Activated naive CD8-positive, alpha-beta T cell treated with anti-CD3 and anti-CD28 coated beads, Interleukin-2, amount 50 U/mL, for 24 hours (primary cell): ENCODE measurements at regions not wholly inside any gene's neighbourhood (a gene's known extent, or its start where the extent isn't known, plus 50 kb on each side); places are given as distances from the start of the nearest gene placed in this dataset.

Experiments
- ATAC-seq: fragments of 150-1000 bp; cut with Tn5 transposase; one replicate; pipeline ENCODE4 v1.10.0; 2021
- DNase-seq: peaks from one replicate; pipeline ENCODE4 v3.0.0; 2021
- H3K27ac Mint-ChIP-seq: one replicate; pipeline ENCODE4 v1.8.0; 2021; ENCODE audit warnings: mild to moderate bottlenecking, mixed read lengths
- H3K27me3 Mint-ChIP-seq: one replicate; pipeline ENCODE4 v1.8.0; 2021; ENCODE audit warnings: mixed read lengths
- H3K36me3 Mint-ChIP-seq: one replicate; pipeline ENCODE4 v1.8.0; 2021; ENCODE audit warnings: low read depth, mixed read lengths
- H3K4me1 Mint-ChIP-seq: one replicate; pipeline ENCODE4 v1.8.0; 2021; ENCODE audit warnings: mixed read lengths
- H3K4me3 Mint-ChIP-seq: one replicate; pipeline ENCODE4 v1.8.0; 2021; ENCODE audit warnings: mild to moderate bottlenecking, moderate library complexity, mixed read lengths
- H3K9me3 Mint-ChIP-seq: one replicate; pipeline ENCODE4 v1.8.0; 2021; ENCODE audit warnings: mixed read lengths

DNA sequence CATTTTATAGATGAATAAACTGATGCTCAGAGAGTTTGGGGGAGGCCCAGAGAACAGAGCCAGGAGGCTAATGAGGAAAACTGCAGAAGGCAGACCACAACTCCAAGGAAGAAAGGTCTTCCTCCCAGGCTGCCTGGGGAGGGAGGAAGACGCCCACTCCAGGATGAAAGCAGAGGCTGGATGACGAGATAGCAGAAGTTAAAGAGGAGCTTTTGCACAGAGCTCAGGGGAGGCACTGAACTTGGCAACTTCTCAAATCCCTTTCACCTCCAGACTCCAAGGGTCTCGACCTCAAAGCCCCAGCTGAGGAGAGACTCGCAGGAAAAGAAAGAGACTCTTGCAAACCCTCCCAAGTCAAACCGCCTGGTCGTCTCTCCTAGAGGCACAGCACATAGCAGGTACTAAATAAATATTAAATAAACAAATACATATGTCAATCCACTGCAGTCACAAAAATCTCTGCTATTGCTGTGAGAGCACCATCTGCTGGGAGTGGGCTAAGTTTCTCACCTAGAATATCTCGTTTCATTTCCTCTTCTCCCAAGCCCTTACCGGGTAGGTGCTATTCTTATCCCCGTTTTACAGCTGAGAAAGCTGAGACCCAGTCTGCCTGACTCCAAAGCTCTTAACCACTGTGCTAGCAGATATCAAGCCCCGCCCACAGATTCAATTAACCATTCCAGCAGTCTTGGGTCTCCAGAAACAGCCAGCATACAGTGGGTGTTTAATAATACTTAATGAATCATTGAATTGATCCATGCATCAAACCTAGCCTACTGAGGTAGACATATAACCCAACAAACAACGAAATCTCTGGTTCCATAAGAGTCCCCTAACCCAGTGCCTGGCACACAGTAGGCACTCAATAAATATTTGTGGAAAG lies 97.8 kb upstream of the HAND1 start:
- Mint-ChIP-seq H3K27me3 (peaks cover 17% of the 10 kb centered on the region), H3K4me3 (no peak overlapping the region), H3K9me3 (no peaks in the 10 kb centered on the region), H3K4me1 (no peaks in the 10 kb centered on the region), H3K36me3 (no peaks in the 10 kb centered on the region), H3K27ac (no peak overlapping the region)
- ATAC-seq (no peak), DNase-seq (no peak)

DNA sequence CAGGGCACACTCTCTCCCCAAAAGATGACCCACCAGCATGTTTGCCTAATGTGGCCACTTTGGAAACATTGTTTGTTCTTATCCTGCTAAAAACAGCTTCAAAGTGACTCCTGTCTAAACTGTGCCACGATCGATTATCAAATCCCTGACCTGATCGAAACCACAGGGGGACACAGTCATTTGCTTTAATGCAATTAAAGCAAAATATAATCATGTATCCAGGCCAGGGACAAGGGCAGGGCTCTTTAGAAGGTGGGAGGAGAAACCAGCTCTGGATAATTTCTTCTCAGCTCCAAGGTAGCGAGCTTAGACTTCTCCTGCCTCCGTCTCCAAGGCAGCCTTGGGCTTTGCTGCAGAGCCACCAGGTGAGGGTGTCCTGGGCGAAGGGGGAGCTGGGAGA lies 95.0 kb upstream of the HAND1 start:
- Mint-ChIP-seq H3K27ac (no peak overlapping the region), H3K4me3 (no peak overlapping the region), H3K27me3 (peaks cover 12% of the 10 kb centered on the region), H3K36me3 (no peaks in the 10 kb centered on the region), H3K9me3 (no peaks in the 10 kb centered on the region), H3K4me1 (no peaks in the 10 kb centered on the region)
- DNase-seq (no peak), ATAC-seq (no peak)

DNA sequence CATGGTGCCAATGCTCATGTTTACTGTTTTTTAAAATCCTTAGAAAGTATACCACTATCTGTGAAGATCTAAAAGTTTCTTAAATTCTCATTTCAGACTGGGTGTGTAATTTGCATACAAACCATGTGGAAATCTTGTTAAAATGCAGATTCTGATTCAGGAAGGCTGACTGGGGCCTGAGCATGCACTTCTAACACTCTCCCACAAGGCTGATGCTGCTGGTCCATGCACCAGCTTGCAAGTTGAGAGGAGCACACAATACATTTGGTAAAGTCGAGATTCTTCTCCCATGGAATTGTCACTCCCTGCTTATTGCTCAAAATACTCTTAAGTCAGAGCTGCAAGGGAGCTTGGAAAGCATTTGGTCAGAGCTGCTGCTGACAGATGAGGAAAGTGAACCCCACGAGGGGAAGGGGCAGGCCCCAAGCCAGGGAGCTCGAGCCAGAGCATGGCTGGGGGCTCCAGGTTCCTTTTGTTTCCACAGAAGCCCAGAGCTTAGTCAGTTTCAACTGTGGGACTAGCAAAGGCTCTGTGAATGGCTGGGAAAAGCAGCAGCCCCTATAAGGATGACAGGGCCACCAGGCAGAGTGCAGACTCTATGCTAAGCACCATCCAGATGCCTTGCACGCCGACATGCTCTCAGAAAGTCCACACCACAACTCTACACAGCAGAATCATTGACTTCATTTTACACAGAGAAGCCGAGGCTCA lies 93.5 kb upstream of the HAND1 start:
- Mint-ChIP-seq H3K36me3 (no peaks in the 10 kb centered on the region), H3K4me1 (no peaks in the 10 kb centered on the region), H3K27ac (no peak overlapping the region), H3K27me3 (peaks cover 7% of the 10 kb centered on the region), H3K9me3 (no peaks in the 10 kb centered on the region), H3K4me3 (no peak overlapping the region)
- ATAC-seq (no peak), DNase-seq (no peak)

DNA sequence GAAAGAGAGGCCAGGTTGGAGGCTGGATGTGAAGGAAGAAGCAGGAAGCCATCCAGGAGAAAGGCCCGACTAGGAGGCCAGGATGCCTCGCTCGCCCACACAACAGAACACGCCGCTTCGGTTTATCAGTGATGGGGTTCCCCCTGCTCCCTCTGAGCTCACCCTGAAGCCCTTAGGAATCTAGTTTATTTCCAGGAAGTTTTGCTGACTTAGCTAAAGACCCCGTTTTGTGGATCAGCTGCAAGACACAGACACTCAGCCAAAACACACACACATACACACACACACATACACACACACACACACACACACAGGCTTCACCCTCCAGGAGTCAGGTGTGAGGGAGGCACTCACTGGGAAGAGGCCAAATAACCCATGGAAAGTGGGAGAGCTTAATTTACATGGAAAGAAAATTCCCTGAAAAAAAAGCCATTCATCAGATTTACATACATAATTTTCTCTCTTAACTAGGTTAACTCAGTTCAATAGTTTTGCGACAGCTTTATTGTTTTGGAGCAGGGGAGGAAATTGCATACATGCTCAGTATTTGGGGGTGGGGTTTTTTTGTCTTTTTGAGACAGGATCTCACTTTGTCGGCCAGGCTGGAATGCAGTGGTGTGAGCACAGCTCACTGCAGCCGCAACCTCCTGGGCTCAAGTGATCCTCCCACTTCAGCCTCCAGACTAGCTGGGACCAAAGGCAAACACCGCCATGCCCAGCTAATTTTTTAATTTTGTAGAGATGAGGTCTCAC lies 92.7 kb upstream of the HAND1 start:
- no peak overlapping the region for H3K4me3 Mint-ChIP-seq
- no peaks in the 10 kb centered on the region for H3K36me3 Mint-ChIP-seq
- H3K9me3 Mint-ChIP-seq, result no peaks in the 10 kb centered on the region
- H3K27ac Mint-ChIP-seq, result no peak overlapping the region
- peaks cover 10% of the 10 kb centered on the region for H3K27me3 Mint-ChIP-seq
- no peak for DNase-seq
- H3K4me1 Mint-ChIP-seq, result no peaks in the 10 kb centered on the region
- ATAC-seq, result no peak

DNA sequence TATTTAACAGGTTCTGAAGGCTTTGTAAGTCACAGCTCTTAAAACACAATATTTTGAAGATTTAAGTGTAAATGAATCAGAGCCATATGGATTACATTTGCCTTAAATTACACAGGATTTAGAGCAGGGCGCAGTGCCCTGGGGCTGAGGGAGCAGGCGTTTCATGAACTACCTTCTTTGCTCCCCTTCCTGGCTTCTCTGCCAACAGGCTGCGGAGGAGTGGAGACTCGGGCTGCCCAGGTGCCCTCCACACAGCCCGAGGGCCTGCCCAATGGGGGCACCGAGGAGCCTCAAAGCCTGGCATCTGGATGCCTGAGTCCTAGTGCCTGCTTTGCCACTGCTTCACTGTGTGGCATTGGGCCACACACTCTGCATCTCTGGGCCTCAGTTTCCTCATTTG lies 90.6 kb upstream of the HAND1 start:
- no peak overlapping the region for H3K4me3 Mint-ChIP-seq
- H3K27ac Mint-ChIP-seq, result no peak overlapping the region
- no peak for DNase-seq
- H3K4me1 Mint-ChIP-seq, result no peaks in the 10 kb centered on the region
- H3K36me3 Mint-ChIP-seq, result no peaks in the 10 kb centered on the region
- no peak for ATAC-seq
- no peaks in the 10 kb centered on the region for H3K9me3 Mint-ChIP-seq
- H3K27me3 Mint-ChIP-seq, result peaks cover 15% of the 10 kb centered on the region

DNA sequence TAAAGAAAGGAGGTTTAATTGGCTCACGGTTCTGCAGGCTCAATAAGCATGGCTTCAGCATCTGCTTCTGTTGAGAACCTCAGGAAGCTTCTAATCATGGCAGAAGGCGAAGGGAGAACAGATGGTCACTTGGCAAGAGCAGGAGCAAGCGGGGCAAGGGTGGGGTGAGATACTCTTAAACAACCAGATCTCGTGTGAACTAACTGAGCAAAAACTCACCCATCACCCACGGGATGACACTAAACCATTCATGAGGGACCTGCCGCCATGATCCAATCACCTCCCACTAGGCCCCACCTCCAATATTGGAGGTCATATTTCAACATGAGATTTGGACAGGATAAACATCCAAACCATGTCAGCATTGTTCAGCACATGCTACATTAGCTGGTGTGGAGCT lies 89.1 kb upstream of the HAND1 start:
- H3K9me3 Mint-ChIP-seq, result no peaks in the 10 kb centered on the region
- no peaks in the 10 kb centered on the region for H3K4me1 Mint-ChIP-seq
- H3K27ac Mint-ChIP-seq, result no peak overlapping the region
- H3K36me3 Mint-ChIP-seq, result no peaks in the 10 kb centered on the region
- DNase-seq (no peak), ATAC-seq (no peak)
- H3K4me3 Mint-ChIP-seq, result no peak overlapping the region
- peaks cover 19% of the 10 kb centered on the region for H3K27me3 Mint-ChIP-seq

DNA sequence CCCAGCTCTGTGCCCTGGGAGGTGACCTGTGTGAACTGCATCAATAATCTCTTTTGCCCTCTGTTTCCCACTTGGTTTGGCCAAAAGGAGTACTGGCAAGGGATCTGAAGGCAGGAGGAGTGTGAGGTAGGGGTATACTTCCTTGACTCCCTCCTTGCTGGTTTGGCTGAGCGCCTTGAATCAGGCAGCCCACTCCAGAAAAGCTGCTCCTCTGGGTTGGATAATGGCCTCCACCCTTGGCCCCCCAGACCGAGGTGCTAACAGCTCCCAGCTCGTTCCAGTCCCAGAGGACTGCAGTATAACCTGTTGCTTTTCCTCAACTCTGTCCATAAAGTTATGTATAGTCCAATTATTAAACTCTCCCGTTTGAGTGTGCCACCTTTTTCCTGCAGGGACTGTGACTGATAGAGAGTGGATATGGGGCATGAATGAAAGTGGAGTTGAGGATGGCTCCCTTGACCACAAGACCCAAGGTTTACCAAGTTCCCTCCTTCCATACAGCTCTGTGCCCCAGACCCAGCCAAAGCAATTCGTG lies 88.2 kb upstream of the HAND1 start:
- ATAC-seq (no peak), DNase-seq (no peak)
- Mint-ChIP-seq H3K4me1 (no peaks in the 10 kb centered on the region), H3K27me3 (peaks cover 21% of the 10 kb centered on the region), H3K36me3 (no peaks in the 10 kb centered on the region), H3K27ac (no peak overlapping the region), H3K4me3 (no peak overlapping the region), H3K9me3 (no peaks in the 10 kb centered on the region)

DNA sequence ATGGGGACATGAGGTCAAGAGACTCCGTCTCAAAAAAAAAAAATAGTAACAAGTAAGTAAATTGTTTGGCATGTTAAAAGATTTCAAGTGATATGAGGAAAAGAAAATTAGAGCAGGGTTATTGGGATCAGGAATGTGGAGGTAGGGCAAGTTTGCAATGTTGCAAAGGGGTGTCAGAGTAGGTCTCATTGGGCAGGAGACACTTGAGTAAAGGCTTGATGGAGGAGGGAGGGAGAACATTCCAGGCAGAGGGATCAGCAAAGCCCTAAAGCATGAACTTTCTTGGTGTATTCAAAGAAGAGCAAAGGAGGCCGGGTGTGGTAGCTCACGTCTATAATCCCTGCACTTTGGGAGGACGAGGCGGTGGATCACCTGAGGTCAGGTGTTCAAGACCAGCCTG lies 87.1 kb upstream of the HAND1 start:
- ATAC-seq, result no peak
- no peak overlapping the region for H3K4me3 Mint-ChIP-seq
- no peaks in the 10 kb centered on the region for H3K9me3 Mint-ChIP-seq
- H3K27me3 Mint-ChIP-seq, result peaks cover 27% of the 10 kb centered on the region
- no peak for DNase-seq
- no peak overlapping the region for H3K27ac Mint-ChIP-seq
- H3K4me1 Mint-ChIP-seq, result no peaks in the 10 kb centered on the region
- H3K36me3 Mint-ChIP-seq, result no peaks in the 10 kb centered on the region

DNA sequence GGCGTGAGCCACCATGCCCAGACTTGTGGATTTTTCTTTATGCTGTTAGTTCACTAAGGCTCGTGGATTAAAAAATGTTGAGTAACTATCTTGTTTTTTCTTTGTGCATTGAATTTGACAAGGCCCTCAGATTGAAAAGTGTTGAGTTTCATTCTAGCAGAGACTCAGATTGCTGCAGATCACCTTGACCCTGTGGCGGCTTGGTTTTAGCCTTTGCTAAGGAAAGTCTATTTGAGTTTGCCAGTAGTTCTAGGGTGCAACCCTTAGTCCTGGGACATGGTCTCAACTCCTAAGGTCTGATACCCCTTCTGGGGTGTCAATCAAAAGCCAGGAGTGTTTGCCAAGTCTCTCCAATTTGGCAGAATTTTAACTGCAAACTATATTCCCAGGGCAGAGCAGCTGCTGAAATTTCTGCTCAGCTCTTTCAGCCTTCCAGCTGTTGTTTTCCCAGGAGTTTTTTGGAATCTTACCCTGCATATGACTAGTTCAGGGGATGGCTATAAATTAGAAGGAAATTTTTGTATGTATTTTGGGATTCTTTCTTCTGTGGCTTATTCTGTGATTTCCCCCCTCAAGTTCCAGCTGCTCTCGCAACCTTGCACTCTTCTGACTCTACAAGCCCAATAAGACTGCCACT lies 84.3 kb upstream of the HAND1 start:
- ATAC-seq (no peak), DNase-seq (no peak)
- no peaks in the 10 kb centered on the region for H3K4me1 Mint-ChIP-seq
- H3K27ac Mint-ChIP-seq, result no peak overlapping the region
- H3K4me3 Mint-ChIP-seq, result no peak overlapping the region
- H3K36me3 Mint-ChIP-seq, result no peaks in the 10 kb centered on the region
- peaks cover 42% of the 10 kb centered on the region for H3K27me3 Mint-ChIP-seq
- no peaks in the 10 kb centered on the region for H3K9me3 Mint-ChIP-seq

DNA sequence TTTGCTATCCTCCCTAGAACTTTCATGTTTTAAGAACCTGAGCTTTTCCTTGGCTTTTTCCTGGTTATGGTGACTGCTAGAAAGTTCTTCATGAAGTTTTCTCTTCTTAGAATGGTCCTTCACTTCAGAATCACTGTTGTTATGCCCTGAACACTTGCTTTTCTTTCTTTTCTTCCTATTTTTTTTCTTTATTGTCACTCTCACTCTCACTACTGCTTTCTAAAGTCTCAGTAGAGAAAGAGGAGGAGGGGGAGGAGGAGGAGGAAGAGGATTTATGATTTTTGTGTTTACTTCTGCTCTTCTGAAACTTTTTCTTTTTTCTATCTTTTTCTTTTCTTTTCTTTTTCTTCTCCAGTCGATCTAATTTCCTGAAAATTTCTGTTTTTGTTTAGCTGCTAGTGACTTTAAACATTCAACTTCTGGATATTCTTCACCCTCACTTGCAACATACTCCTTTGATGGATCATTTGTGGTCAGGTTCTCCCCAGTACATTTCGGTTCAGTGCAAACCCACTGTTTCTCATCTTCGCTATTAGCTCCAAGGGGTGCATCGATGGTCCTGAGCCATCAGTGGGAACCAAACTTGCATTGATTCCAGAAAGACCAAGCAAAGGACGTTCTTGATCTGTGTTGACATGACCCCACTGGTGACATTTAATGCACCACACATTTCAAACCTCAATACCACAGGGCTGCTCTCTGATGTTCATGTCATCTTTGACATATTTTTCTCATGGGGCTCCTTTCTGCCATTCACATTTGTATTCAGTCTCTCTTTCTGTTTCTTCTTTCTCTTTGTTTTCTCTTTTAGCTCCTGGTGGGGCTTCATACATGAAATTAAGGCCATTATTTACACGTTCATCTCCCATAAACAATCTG lies 81.6 kb upstream of the HAND1 start:
- ATAC-seq, result no peak
- Mint-ChIP-seq H3K36me3 (no peaks in the 10 kb centered on the region), H3K27ac (no peak overlapping the region), H3K9me3 (peaks cover 7% of the 10 kb centered on the region), H3K4me1 (no peaks in the 10 kb centered on the region), H3K27me3 (peaks cover 30% of the 10 kb centered on the region), H3K4me3 (no peak overlapping the region)
- no peak for DNase-seq

DNA sequence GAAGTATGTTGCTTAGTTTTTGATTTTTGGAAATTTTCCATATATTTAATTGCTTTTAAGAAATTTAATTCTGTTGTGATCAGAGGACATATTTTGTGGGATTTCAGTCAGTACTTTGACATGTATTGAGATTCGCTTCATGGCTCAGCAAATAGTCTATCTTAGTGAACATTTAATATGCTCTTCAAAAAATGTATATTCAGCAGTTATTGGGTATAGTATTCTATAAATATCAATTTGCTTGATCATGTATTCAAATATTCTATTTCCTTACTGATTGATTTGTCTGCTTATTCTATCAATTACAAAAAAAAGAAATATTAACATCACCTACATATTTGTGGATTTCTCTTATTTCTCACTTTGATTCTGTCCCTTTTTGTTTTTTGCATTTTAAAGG lies 79.5 kb upstream of the HAND1 start:
- DNase-seq (no peak), ATAC-seq (no peak)
- H3K4me1 Mint-ChIP-seq, result no peaks in the 10 kb centered on the region
- H3K4me3 Mint-ChIP-seq, result no peak overlapping the region
- no peaks in the 10 kb centered on the region for H3K36me3 Mint-ChIP-seq
- H3K27ac Mint-ChIP-seq, result no peak overlapping the region
- peaks cover 9% of the 10 kb centered on the region for H3K9me3 Mint-ChIP-seq
- peaks cover 26% of the 10 kb centered on the region for H3K27me3 Mint-ChIP-seq

DNA sequence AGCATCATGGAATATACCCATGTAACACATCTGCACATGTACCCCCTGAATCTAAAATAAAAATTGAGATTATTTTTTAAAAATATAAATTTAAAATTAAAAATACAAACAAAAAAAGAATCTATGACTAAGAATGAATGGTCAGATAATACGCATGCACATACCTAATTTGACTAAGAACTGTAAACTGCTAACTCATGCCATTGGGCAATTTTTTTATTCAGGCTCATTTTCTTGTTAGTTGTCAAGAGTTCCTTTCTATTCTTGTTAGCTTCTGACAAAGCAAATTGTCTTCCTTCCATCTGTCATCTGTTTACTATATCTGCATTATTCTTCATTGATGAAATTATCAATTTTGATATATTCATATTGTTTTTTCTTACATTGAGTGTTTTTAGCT lies 69.5 kb upstream of the HAND1 start:
- Mint-ChIP-seq H3K4me1 (no peaks in the 10 kb centered on the region), H3K27me3 (peaks cover 26% of the 10 kb centered on the region), H3K9me3 (no peaks in the 10 kb centered on the region)

DNA sequence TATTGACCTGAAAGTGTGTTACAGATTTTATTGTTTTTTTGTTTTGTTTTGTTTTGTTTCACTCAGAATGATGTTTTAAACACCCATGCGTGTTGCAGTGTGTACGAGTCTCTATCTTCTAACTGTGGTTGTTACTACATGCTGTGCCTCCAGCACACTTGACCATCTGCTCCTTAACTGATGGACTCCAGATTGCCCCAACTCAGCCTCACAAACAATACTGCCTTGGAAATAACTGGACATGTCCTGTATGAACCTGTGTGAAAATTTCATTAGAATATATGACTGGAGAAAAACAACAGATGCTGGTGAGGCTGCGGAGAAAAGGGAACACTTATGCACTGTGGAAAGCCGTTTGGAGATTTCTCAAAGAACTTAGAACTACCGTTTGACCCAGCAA lies 68.7 kb upstream of the HAND1 start:
- H3K27ac Mint-ChIP-seq, result no peak overlapping the region
- no peak for ATAC-seq
- no peaks in the 10 kb centered on the region for H3K36me3 Mint-ChIP-seq
- no peak for DNase-seq
- H3K4me1 Mint-ChIP-seq, result no peaks in the 10 kb centered on the region
- H3K27me3 Mint-ChIP-seq, result peaks cover 26% of the 10 kb centered on the region
- no peaks in the 10 kb centered on the region for H3K9me3 Mint-ChIP-seq
- no peak overlapping the region for H3K4me3 Mint-ChIP-seq

More for the DNA sequence above, 69.5 kb upstream of the HAND1 start:
- no peaks in the 10 kb centered on the region for H3K36me3 Mint-ChIP-seq
- no peak overlapping the region for H3K27ac Mint-ChIP-seq
- DNase-seq (no peak), ATAC-seq (no peak)
- no peak overlapping the region for H3K4me3 Mint-ChIP-seq
